WTC11 (cell line): ENCODE measurements at regions not wholly inside any gene's neighbourhood (a gene's known extent, or its start where the extent isn't known, plus 50 kb on each side); places are given as distances from the start of the nearest gene placed in this dataset.
"Not testable (repeated sequence)": the region's sequence is repeated elsewhere in the genome, so short reads cannot be mapped to it uniquely, and the experiment has no call there.

Experiments
- ATAC-seq: fragments of 200-7000 bp; cut with Tn5 transposase; 2 replicates; pipeline ENCODE4 v1.10.0; 2021; ENCODE audit warnings: mild to moderate bottlenecking, moderate library complexity
- CTCF ChIA-PET: fragments of 300-600 bp; sonication (Branson Sonifier 250); formaldehyde crosslinking; loops from one replicate; lab custom pipeline; 2021; ENCODE audit warnings: antibody characterized with exemption; lab: Charles Lee
- POLR2A ChIA-PET: fragments of 350-600 bp; sonication (Branson Sonifier 250); formaldehyde crosslinking; loops from one replicate; lab custom pipeline; 2021; ENCODE audit warnings: antibody characterized with exemption; lab: Charles Lee
- DNase-seq: peaks from one replicate; pipeline ENCODE4 v3.0.0; 2021; ENCODE audit warnings: low spot score
- H3K27ac Mint-ChIP-seq: 2 replicates; pipeline ENCODE4 v1.8.0; 2021; ENCODE audit warnings: mixed read lengths
- H3K27me3 Mint-ChIP-seq: 2 replicates; pipeline ENCODE4 v1.8.0; 2021; ENCODE audit warnings: low read depth, mild to moderate bottlenecking, moderate library complexity, mixed read lengths
- H3K36me3 Mint-ChIP-seq: 2 replicates; pipeline ENCODE4 v1.8.0; 2021; ENCODE audit warnings: mixed read lengths
- H3K4me1 Mint-ChIP-seq: 2 replicates; pipeline ENCODE4 v1.8.0; 2022; ENCODE audit warnings: mixed read lengths
- H3K4me3 Mint-ChIP-seq: 2 replicates; pipeline ENCODE4 v1.8.0; 2021; ENCODE audit warnings: mild to moderate bottlenecking, moderate library complexity, mixed read lengths
- H3K9me3 Mint-ChIP-seq: 2 replicates; pipeline ENCODE4 v1.8.0; 2021; ENCODE audit warnings: mixed read lengths
- ATF1 ChIP-seq: sonication (generic); formaldehyde crosslinking; IDR thresholded peaks from 2 replicates; pipeline ENCODE4 v1.8.1; 2023; ENCODE audit warnings: mild to moderate bottlenecking, moderate library complexity, missing genetic modification reagents
- CREM ChIP-seq: sonication (generic); formaldehyde crosslinking; IDR thresholded peaks from 2 replicates; pipeline ENCODE4 v1.8.1; 2022; ENCODE audit warnings: mild to moderate bottlenecking, missing genetic modification reagents, moderate library complexity
- E2F5 ChIP-seq: sonication (generic); formaldehyde crosslinking; IDR thresholded peaks from 2 replicates; pipeline ENCODE4 v1.8.1; 2022; ENCODE audit warnings: mild to moderate bottlenecking, moderate library complexity, missing genetic modification reagents
- JAZF1 ChIP-seq: fragments of 250-450 bp; sonication (Bioruptor Pico); IDR thresholded peaks from 2 replicates; pipeline ENCODE4 v1.9.0; 2021; ENCODE audit warnings: moderate library complexity, mild to moderate bottlenecking, inconsistent platforms
- JUN ChIP-seq: sonication (generic); formaldehyde crosslinking; IDR thresholded peaks from 2 replicates; pipeline ENCODE4 v1.8.0; 2023; ENCODE audit warnings: mild to moderate bottlenecking, missing genetic modification reagents
- MAX ChIP-seq: sonication (generic); formaldehyde crosslinking; IDR thresholded peaks from 2 replicates; pipeline ENCODE4 v1.8.0; 2022; ENCODE audit warnings: mild to moderate bottlenecking, missing genetic modification reagents
- MLX ChIP-seq: sonication (generic); formaldehyde crosslinking; IDR thresholded peaks from 2 replicates; pipeline ENCODE4 v1.8.1; 2023; ENCODE audit warnings: mild to moderate bottlenecking, missing genetic modification reagents, moderate library complexity
- MXD4 ChIP-seq: fragments of 250-450 bp; sonication (Bioruptor Pico); IDR thresholded peaks from 2 replicates; pipeline ENCODE4 v1.8.0; 2021; ENCODE audit warnings: mild to moderate bottlenecking, moderate library complexity, borderline replicate concordance
- NR1H2 ChIP-seq: sonication (generic); formaldehyde crosslinking; IDR thresholded peaks from 2 replicates; pipeline ENCODE4 v1.9.0; 2021; ENCODE audit warnings: mild to moderate bottlenecking, moderate library complexity, missing genetic modification reagents
- NR2C2 ChIP-seq: sonication (generic); formaldehyde crosslinking; IDR thresholded peaks from 2 replicates; pipeline ENCODE4 v1.8.0; 2022; ENCODE audit warnings: mild to moderate bottlenecking, missing genetic modification reagents
- OVOL2 ChIP-seq: fragments of 250-450 bp; sonication (Bioruptor Pico); IDR thresholded peaks from 2 replicates; pipeline ENCODE4 v1.9.0; 2021; ENCODE audit warnings: mild to moderate bottlenecking, borderline replicate concordance
- PREB ChIP-seq: sonication (generic); formaldehyde crosslinking; IDR thresholded peaks from 2 replicates; pipeline ENCODE4 v1.8.1; 2022; ENCODE audit warnings: mild to moderate bottlenecking, missing genetic modification reagents, moderate library complexity, borderline replicate concordance
- RELA ChIP-seq: sonication (generic); formaldehyde crosslinking; IDR thresholded peaks from 2 replicates; pipeline ENCODE4 v1.8.1; 2022; ENCODE audit warnings: missing genetic modification reagents, mild to moderate bottlenecking, borderline replicate concordance
- SMAD4 ChIP-seq: sonication (generic); formaldehyde crosslinking; IDR thresholded peaks from 2 replicates; pipeline ENCODE4 v1.8.0; 2022; ENCODE audit warnings: mild to moderate bottlenecking, missing genetic modification reagents
- SOX15 ChIP-seq: fragments of 250-450 bp; sonication (Bioruptor Pico); IDR thresholded peaks from 2 replicates; pipeline ENCODE4 v1.9.0; 2021; ENCODE audit warnings: mild to moderate bottlenecking
- SP1 ChIP-seq: sonication (generic); formaldehyde crosslinking; conservative IDR thresholded peaks from 2 replicates; pipeline ENCODE4 v1.8.1; 2022; ENCODE audit warnings: missing genetic modification reagents
- TEAD1 ChIP-seq: sonication (generic); formaldehyde crosslinking; IDR thresholded peaks from 2 replicates; pipeline ENCODE4 v1.8.0; 2022; ENCODE audit warnings: mild to moderate bottlenecking, missing genetic modification reagents
- USF1 ChIP-seq: sonication (generic); formaldehyde crosslinking; IDR thresholded peaks from 2 replicates; pipeline ENCODE4 v1.8.0; 2022; ENCODE audit warnings: mild to moderate bottlenecking, missing genetic modification reagents
- ZBTB43 ChIP-seq: sonication (generic); formaldehyde crosslinking; IDR thresholded peaks from 2 replicates; pipeline ENCODE4 v1.8.1; 2023; ENCODE audit warnings: mild to moderate bottlenecking, missing genetic modification reagents
- ZNF121 ChIP-seq: sonication (generic); formaldehyde crosslinking; IDR thresholded peaks from 2 replicates; pipeline ENCODE4 v1.8.0; 2023; ENCODE audit warnings: missing genetic modification reagents
- ZNF138 ChIP-seq: sonication (generic); formaldehyde crosslinking; conservative IDR thresholded peaks from 2 replicates; pipeline ENCODE4 v1.8.1; 2022; ENCODE audit warnings: mild to moderate bottlenecking, moderate library complexity, missing genetic modification reagents
- ZNF281 ChIP-seq: sonication (generic); formaldehyde crosslinking; IDR thresholded peaks from 2 replicates; pipeline ENCODE4 v1.8.0; 2023; ENCODE audit warnings: mild to moderate bottlenecking, missing genetic modification reagents
- ZNF317 ChIP-seq: sonication (generic); formaldehyde crosslinking; IDR thresholded peaks from 2 replicates; pipeline ENCODE4 v1.8.1; 2023; ENCODE audit warnings: low read depth, mild to moderate bottlenecking, moderate library complexity, missing genetic modification reagents, borderline replicate concordance
- ZNF423 ChIP-seq: fragments of 250-450 bp; sonication (Bioruptor Pico); IDR thresholded peaks from 2 replicates; pipeline ENCODE4 v2.1.2; 2022; ENCODE audit warnings: mild to moderate bottlenecking, moderate library complexity

GRCh38 chr11:14589421-14589820, 54.2 kb upstream of the PDE3B start:
- TF ChIP-seq ZNF281 (no peak), RELA (CRISPR knock-in tag) (no peak), CREM (CRISPR knock-in tag) (no peak), MXD4 (CRISPR knock-in tag) (no peak), SMAD4 (CRISPR knock-in tag) (no peak), SP1 (CRISPR knock-in tag) (no peak), OVOL2 (CRISPR knock-in tag) (no peak), E2F5 (no peak), PREB (CRISPR knock-in tag) (no peak), TEAD1 (CRISPR knock-in tag) (no peak), ZBTB43 (CRISPR knock-in tag) (no peak), MLX (CRISPR knock-in tag) (no peak), ZNF317 (no peak), JAZF1 (CRISPR knock-in tag) (no peak)
- TF ChIP-seq, all 79 proteins: peak for 0
- no peak overlapping the region for H3K4me3 Mint-ChIP-seq
- POLR2A ChIA-PET: no interaction called here
- H3K27me3 Mint-ChIP-seq: no peaks in the 10 kb centered on the region
- peaks cover 12% of the 10 kb centered on the region for H3K9me3 Mint-ChIP-seq
- ATAC-seq (no peak), DNase-seq (no peak)
- CTCF ChIA-PET: no interaction called here
- no peak overlapping the region for H3K27ac Mint-ChIP-seq
- H3K36me3 Mint-ChIP-seq: peaks cover 14% of the 10 kb centered on the region
- H3K4me1 Mint-ChIP-seq: no peaks in the 10 kb centered on the region

GRCh38 chr11:14591046-14591445, 52.6 kb upstream of the PDE3B start:
- ATAC-seq, H3K4me3 Mint-ChIP-seq, DNase-seq, H3K27me3 Mint-ChIP-seq, H3K4me1 Mint-ChIP-seq, POLR2A ChIA-PET, CTCF ChIA-PET, H3K27ac Mint-ChIP-seq: not testable (repeated sequence)
- Mint-ChIP-seq H3K36me3 (peaks cover 14% of the 10 kb centered on the region), H3K9me3 (peaks cover 19% of the 10 kb centered on the region)

- ATAC-seq: no peak
- peaks cover 38% of the 10 kb centered on the region for H3K9me3 Mint-ChIP-seq
- H3K4me3 Mint-ChIP-seq: no peak overlapping the region
- H3K27ac Mint-ChIP-seq: no peak overlapping the region
- peaks cover 26% of the 10 kb centered on the region for H3K36me3 Mint-ChIP-seq
- no peaks in the 10 kb centered on the region for H3K4me1 Mint-ChIP-seq
- ChIA-PET POLR2A (no interaction called here), CTCF (interaction anchor here (1.0 kb wide), 1 partner anchor 314 kb away, joined by 3 read pairs; no protein-coding TSS in a partner anchor)
- H3K27me3 Mint-ChIP-seq: peaks cover 10% of the 10 kb centered on the region
- no peak for DNase-seq
- TF ChIP-seq JUN (CRISPR knock-in tag): no peak
- no peak for TF ChIP-seq NR2C2 (CRISPR knock-in tag)
- TF ChIP-seq SOX15 (CRISPR knock-in tag): no peak
- no peak for TF ChIP-seq ATF1
- TF ChIP-seq USF1: no peak
- TF ChIP-seq SP1 (CRISPR knock-in tag): no peak
- no peak for TF ChIP-seq ZNF423 (CRISPR knock-in tag)
- no peak for TF ChIP-seq JAZF1 (CRISPR knock-in tag)
- TF ChIP-seq ZNF138 (CRISPR knock-in tag): no peak
- TF ChIP-seq MAX (CRISPR knock-in tag): no peak
- no peak for TF ChIP-seq NR1H2 (CRISPR knock-in tag)
- TF ChIP-seq ZNF121 (CRISPR knock-in tag): no peak
These were observed 49.9 kb upstream of the PDE3B start for GRCh38 chr11:14593671-14594070.
